OCI-LY1 (cell line): ENCODE measurements at regions not wholly inside any gene's neighbourhood (a gene's known extent, or its start where the extent isn't known, plus 50 kb on each side); places are given as distances from the start of the nearest gene placed in this dataset.

Source experiments
- H2AFZ ChIP-seq: fragments of 200-600 bp; sonication (generic), shearing (Covaris generic); 2 replicates; pipeline ENCODE4 v1.6.0; 2014; ENCODE audit warnings: antibody characterized with exemption, mild to moderate bottlenecking, low read length
- H3F3A ChIP-seq: fragments of 200-600 bp; sonication (generic), shearing (Covaris generic); 2 replicates; pipeline ENCODE4 v1.6.0; 2014; ENCODE audit warnings: mild to moderate bottlenecking, antibody characterized with exemption, low read length, moderate library complexity; ENCODE audit not compliant: insufficient read depth
- H3K27ac ChIP-seq: fragments of 200-600 bp; sonication (generic); 2 replicates; pipeline ENCODE4 v1.5.1; 2014; ENCODE audit warnings: low read length, mixed run types, mild to moderate bottlenecking, low read depth; ENCODE audit not compliant: poor library complexity, severe bottlenecking
- H3K27me3 ChIP-seq: fragments of 200-600 bp; sonication (generic); 2 replicates; pipeline ENCODE4 v1.6.0; 2014; ENCODE audit warnings: antibody characterized with exemption, mild to moderate bottlenecking, low read length, moderate library complexity; ENCODE audit not compliant: insufficient read depth
- H3K36me3 ChIP-seq: fragments of 200-600 bp; sonication (generic); 2 replicates; pipeline ENCODE4 v1.6.1; 2014; ENCODE audit warnings: mild to moderate bottlenecking, antibody characterized with exemption, low read length, moderate library complexity, mixed read lengths; ENCODE audit not compliant: insufficient read depth
- H3K4me1 ChIP-seq: fragments of 200-600 bp; sonication (generic); 2 replicates; pipeline ENCODE4 v1.5.1; 2014; ENCODE audit warnings: mild to moderate bottlenecking, low read length, moderate library complexity; ENCODE audit not compliant: insufficient read depth, severe bottlenecking
- H3K4me2 ChIP-seq: fragments of 200-600 bp; sonication (generic), shearing (Covaris generic); 2 replicates; pipeline ENCODE4 v1.6.1; 2014; ENCODE audit warnings: low read length
- H3K4me3 ChIP-seq: fragments of 200-600 bp; sonication (generic); 2 replicates; pipeline ENCODE4 v1.5.1; 2014; ENCODE audit warnings: low read length, low read depth, mild to moderate bottlenecking, mixed read lengths; ENCODE audit not compliant: poor library complexity, severe bottlenecking
- H3K79me2 ChIP-seq: fragments of 200-600 bp; shearing (Covaris generic); 2 replicates; pipeline ENCODE4 v1.6.1; 2016; ENCODE audit warnings: mixed run types, low read length, mixed read lengths; ENCODE audit not compliant: insufficient read depth
- H3K9ac ChIP-seq: fragments of 200-600 bp; sonication (generic), shearing (Covaris generic); 2 replicates; pipeline ENCODE4 v1.6.1; 2014; ENCODE audit warnings: mild to moderate bottlenecking, low read length, mixed read lengths
- H3K9me2 ChIP-seq: fragments of 200-600 bp; sonication (generic), shearing (Covaris generic); 2 replicates; pipeline ENCODE4 v1.6.1; 2014; ENCODE audit warnings: low read depth, mild to moderate bottlenecking, low read length, mixed read lengths
- H3K9me3 ChIP-seq: fragments of 200-600 bp; shearing (Covaris generic); 2 replicates; pipeline ENCODE4 v1.6.1; 2014; ENCODE audit warnings: low read length, mixed read lengths
- H4K20me1 ChIP-seq: fragments of 200-600 bp; sonication (generic), shearing (Covaris generic); 2 replicates; pipeline ENCODE4 v1.6.0; 2016; ENCODE audit warnings: mild to moderate bottlenecking, low read length; ENCODE audit not compliant: insufficient read depth
- EZH2 ChIP-seq: fragments of 200-600 bp; sonication (generic), shearing (Covaris generic); IDR thresholded peaks from 2 replicates; pipeline ENCODE4 v1.8.0; 2017; ENCODE audit warnings: borderline replicate concordance, mixed run types, mild to moderate bottlenecking, antibody characterized with exemption, low read length, moderate library complexity, mixed read lengths
- TF ChIP-seq, protein P1 (sequence below): fragments of 200-600 bp; sonication (generic), shearing (Covaris generic); IDR thresholded peaks from 2 replicates; pipeline ENCODE4 v1.5.1; 2017; ENCODE audit warnings: mild to moderate bottlenecking, antibody characterized with exemption, low read length, moderate library complexity, mixed read lengths

DNA sequence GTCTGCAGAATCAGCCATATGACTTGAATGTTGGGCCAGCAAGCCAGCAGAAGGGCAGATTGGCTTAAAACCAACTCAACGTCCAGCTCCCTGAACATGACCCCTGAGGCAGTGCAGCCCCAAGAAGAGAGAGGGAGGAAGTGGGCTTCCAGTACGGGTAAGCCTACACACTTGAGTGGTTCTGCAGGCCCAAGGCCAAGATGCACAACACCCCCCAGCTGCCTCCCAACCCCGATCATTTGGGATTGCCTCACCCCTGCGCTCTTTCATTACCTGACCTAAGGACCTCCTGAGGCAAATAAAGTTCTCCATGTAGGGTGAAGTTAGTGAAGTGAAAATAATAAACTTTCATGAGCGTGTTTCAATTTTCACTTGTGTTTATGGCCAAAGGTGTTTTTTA, 536.0 kb downstream of the TNS1 start:
- Histone ChIP-seq H2AFZ (no peak overlapping the region), H3K79me2 (no peaks in the 10 kb centered on the region), H3K4me1 (no peaks in the 10 kb centered on the region), H3K4me3 (no peak overlapping the region), H3K9me2 (no peaks in the 10 kb centered on the region), H3K36me3 (no peaks in the 10 kb centered on the region), H3K9me3 (no peaks in the 10 kb centered on the region), H3K27ac (no peak overlapping the region), H3F3A (no peaks in the 10 kb centered on the region), H3K4me2 (no peak overlapping the region), H3K27me3 (no peaks in the 10 kb centered on the region), H4K20me1 (no peaks in the 10 kb centered on the region), H3K9ac (no peak overlapping the region)
- TF ChIP-seq EZH2, result no peak
- TF ChIP-seq, protein P1, sequence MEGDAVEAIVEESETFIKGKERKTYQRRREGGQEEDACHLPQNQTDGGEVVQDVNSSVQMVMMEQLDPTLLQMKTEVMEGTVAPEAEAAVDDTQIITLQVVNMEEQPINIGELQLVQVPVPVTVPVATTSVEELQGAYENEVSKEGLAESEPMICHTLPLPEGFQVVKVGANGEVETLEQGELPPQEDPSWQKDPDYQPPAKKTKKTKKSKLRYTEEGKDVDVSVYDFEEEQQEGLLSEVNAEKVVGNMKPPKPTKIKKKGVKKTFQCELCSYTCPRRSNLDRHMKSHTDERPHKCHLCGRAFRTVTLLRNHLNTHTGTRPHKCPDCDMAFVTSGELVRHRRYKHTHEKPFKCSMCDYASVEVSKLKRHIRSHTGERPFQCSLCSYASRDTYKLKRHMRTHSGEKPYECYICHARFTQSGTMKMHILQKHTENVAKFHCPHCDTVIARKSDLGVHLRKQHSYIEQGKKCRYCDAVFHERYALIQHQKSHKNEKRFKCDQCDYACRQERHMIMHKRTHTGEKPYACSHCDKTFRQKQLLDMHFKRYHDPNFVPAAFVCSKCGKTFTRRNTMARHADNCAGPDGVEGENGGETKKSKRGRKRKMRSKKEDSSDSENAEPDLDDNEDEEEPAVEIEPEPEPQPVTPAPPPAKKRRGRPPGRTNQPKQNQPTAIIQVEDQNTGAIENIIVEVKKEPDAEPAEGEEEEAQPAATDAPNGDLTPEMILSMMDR, result no peak

DNA sequence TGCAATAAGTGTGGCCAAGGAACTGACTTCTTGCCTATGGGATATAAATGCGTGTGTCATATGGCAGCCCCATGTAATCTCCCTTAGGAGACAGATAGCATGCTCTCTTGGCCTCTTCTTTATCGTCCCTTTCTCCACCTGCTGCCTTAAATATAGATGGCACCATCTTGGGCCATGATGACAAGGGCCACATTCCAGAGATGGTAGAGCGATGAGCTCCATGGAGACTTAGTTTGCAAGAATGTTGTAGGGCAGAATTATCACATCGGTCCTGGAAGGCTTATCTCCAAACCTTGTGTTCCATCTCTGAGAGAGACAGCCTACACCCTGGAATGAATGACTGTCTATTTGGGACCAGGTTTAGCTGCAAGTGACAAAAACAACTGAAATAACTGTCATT, 536.7 kb downstream of the TNS1 start:
- no peak overlapping the region for H3K9ac ChIP-seq
- no peaks in the 10 kb centered on the region for H3K4me1 ChIP-seq
- no peaks in the 10 kb centered on the region for H3K36me3 ChIP-seq
- H3K9me3 ChIP-seq, result no peaks in the 10 kb centered on the region
- H4K20me1 ChIP-seq, result no peaks in the 10 kb centered on the region
- H3K27ac ChIP-seq, result no peak overlapping the region
- H3K4me2 ChIP-seq, result no peak overlapping the region
- H3K4me3 ChIP-seq, result no peak overlapping the region
- no peaks in the 10 kb centered on the region for H3K27me3 ChIP-seq
- no peak overlapping the region for H2AFZ ChIP-seq
- no peaks in the 10 kb centered on the region for H3F3A ChIP-seq
- no peaks in the 10 kb centered on the region for H3K79me2 ChIP-seq
- H3K9me2 ChIP-seq, result no peaks in the 10 kb centered on the region
- TF ChIP-seq, protein P1, result no peak
- TF ChIP-seq EZH2, result no peak

DNA sequence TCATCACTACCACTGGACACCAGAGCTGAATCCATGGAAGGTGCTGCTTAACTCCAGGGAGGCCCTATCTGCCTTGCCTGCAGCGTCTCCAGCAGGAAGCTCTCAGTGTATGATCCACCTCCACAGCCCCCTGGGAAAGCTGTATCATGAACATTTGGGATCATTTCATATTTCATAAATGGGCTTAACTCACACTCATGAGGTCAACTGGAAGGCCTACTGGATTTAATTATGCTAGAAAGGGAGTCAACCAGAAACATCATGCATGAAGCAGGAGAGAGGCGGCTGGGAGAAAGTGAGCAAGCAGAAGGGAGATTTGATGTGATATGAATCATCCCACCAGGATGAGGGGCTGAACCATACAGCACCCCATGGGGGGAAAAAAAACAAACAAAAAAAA, 537.7 kb downstream of the TNS1 start:
- no peaks in the 10 kb centered on the region for H3K27me3 ChIP-seq
- no peaks in the 10 kb centered on the region for H3K9me3 ChIP-seq
- no peak overlapping the region for H3K4me3 ChIP-seq
- H3K4me1 ChIP-seq, result no peaks in the 10 kb centered on the region
- H3F3A ChIP-seq, result no peaks in the 10 kb centered on the region
- H3K4me2 ChIP-seq, result no peak overlapping the region
- H3K9me2 ChIP-seq, result no peaks in the 10 kb centered on the region
- no peak overlapping the region for H2AFZ ChIP-seq
- H3K9ac ChIP-seq, result no peak overlapping the region
- no peak for TF ChIP-seq EZH2
- TF ChIP-seq, protein P1, result no peak
- no peaks in the 10 kb centered on the region for H3K36me3 ChIP-seq
- no peak overlapping the region for H3K27ac ChIP-seq
- no peaks in the 10 kb centered on the region for H4K20me1 ChIP-seq
- H3K79me2 ChIP-seq, result no peaks in the 10 kb centered on the region
